Mucosa of stomach (tissue), 1 donor: ENCODE measurements at regions not wholly inside any gene's neighbourhood (a gene's known extent, or its start where the extent isn't known, plus 50 kb on each side); places are given as distances from the start of the nearest gene placed in this dataset.
"Not testable (repeated sequence)": the region's sequence is repeated elsewhere in the genome, so short reads cannot be mapped to it uniquely, and the experiment has no call there.

ENCODE experiments used
- H3K27me3 ChIP-seq: one replicate; pipeline ENCODE4 v1.7.0; 2013; ENCODE audit warnings: mild to moderate bottlenecking, low read length; ENCODE audit not compliant: control insufficient read depth, insufficient read depth
- H3K36me3 ChIP-seq: one replicate; pipeline ENCODE4 v1.7.0; 2013; ENCODE audit warnings: low read length; ENCODE audit not compliant: control insufficient read depth, insufficient read depth
- H3K4me1 ChIP-seq: one replicate; pipeline ENCODE4 v1.7.0; 2013; ENCODE audit warnings: mild to moderate bottlenecking, low read length; ENCODE audit not compliant: control insufficient read depth, insufficient read depth
- H3K4me3 ChIP-seq: one replicate; pipeline ENCODE4 v1.7.0; 2013; ENCODE audit warnings: low read length
- H3K9ac ChIP-seq: one replicate; pipeline ENCODE4 v1.7.0; 2013; ENCODE audit warnings: mild to moderate bottlenecking, low read length, moderate library complexity
- H3K9me3 ChIP-seq: one replicate; pipeline ENCODE4 v1.7.0; 2013; ENCODE audit warnings: mild to moderate bottlenecking, low read length, moderate library complexity; ENCODE audit not compliant: control insufficient read depth
- donor health status: Pancreatic carcinoma.

DNA sequence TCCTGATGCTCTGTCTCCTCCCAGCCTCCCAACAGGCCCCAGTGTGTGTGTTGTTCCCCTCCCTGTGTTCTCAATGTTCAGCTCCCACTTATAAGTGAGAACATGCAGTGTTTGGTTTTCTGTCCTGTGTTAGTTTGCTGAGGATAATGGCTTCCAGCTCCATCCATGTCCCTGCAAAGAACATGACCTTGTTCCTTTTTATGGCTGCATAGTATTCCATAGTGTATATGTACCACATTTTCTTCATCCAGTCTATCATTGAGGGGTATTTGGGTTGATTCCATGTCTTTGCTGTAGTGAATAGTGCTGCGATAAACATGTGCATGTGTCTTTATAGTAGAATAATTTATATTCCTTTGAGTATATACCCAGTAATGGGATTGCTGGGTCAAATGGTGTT, 150.4 kb downstream of the KLF6 start:
- not testable (repeated sequence) for H3K4me3 ChIP-seq, H3K9ac ChIP-seq, H3K27me3 ChIP-seq, H3K9me3 ChIP-seq, H3K36me3 ChIP-seq, H3K4me1 ChIP-seq

DNA sequence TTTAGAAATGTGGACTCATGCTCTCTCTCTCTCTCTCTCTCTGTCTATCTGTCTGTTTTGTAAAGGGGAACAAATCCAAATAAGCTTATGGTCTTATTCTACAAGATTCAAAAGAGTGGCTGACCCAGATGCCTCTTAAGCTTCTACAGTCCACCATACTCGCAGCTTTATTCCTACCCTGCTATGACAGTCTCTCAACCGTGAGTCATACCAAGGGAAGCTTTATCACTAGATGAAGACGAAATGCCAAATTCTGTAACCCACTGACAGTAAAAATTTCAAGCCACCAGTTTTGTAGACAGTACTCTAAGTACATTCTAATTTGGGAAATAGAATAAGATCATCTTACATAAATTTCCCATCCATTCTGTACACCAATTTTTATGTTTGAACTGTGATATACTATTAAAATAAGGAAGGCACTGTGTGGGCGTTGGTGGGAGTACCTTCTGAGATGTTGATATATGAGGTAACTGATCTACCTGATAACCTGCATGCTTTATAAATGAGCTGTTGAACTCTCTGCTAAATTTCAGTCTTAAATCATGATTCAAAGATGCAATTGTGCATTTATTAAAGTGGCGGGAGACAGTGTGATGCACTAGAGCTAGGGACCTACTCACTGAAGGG, 153.2 kb downstream of the KLF6 start:
- Histone ChIP-seq H3K27me3 (no peaks in the 10 kb centered on the region), H3K36me3 (no peaks in the 10 kb centered on the region), H3K9me3 (no peaks in the 10 kb centered on the region), H3K9ac (no peak overlapping the region), H3K4me1 (no peaks in the 10 kb centered on the region), H3K4me3 (no peak overlapping the region)

DNA sequence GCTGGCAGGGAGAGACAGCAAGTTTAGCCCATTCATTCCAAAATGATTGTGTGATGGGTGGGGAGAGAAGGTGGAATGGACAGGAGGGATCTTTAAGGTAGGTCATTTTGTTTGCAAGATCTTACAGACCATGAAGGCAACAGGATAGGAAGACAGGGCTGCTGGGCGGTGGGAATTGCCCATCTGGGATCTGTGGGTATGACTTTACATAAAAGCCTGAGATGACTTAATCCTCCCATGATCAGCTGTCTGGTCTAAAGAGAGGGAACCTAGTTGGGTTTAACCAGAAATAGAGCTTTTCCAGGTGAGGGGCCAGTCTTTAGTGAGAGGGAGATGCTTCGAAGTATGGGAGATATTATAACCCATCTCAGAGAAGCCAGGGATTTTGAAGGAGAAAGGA, 153.7 kb downstream of the KLF6 start:
- no peaks in the 10 kb centered on the region for H3K9me3 ChIP-seq
- no peak overlapping the region for H3K4me3 ChIP-seq
- H3K9ac ChIP-seq = no peak overlapping the region
- no peaks in the 10 kb centered on the region for H3K36me3 ChIP-seq
- no peaks in the 10 kb centered on the region for H3K27me3 ChIP-seq
- H3K4me1 ChIP-seq = no peaks in the 10 kb centered on the region

DNA sequence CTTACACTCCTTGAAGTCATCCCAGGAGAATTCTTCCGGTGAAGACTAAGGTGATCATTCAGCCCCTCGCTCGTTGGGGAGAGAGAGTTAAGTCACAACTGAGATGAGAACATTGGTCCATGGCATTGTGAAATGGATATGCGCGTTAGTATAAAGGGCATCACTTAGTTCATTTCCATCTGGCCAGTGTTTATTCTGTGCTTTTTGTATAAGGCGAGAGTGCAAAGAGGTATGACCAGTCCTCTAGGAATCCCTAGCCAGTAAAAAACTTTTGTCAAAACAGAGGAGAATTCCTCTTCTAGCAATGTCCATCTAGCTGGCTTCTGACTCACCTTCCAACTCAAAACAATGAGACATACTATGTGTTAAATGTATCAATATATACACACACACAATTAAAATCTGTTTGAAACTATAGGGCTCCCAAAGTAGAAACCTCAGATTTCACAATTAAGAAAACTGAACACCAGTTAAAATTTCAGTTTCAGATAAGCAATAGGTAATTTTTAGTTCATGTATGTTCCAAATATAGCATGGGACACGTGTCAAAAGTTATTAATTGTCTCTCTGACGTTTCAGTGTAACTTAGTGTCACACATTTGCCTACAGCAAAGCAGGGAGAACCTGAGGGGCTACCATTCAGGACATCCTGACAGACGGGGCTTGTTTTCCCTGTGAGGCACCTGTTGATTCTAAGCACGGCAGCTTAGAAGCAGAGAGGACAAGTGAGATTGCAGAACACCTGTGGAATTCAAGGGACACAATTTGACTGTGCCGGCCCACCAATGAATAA, 158.9 kb downstream of the KLF6 start:
- H3K36me3 ChIP-seq = no peaks in the 10 kb centered on the region
- no peak overlapping the region for H3K4me3 ChIP-seq
- H3K4me1 ChIP-seq = no peaks in the 10 kb centered on the region
- no peak overlapping the region for H3K9ac ChIP-seq
- H3K9me3 ChIP-seq = no peaks in the 10 kb centered on the region
- no peaks in the 10 kb centered on the region for H3K27me3 ChIP-seq

DNA sequence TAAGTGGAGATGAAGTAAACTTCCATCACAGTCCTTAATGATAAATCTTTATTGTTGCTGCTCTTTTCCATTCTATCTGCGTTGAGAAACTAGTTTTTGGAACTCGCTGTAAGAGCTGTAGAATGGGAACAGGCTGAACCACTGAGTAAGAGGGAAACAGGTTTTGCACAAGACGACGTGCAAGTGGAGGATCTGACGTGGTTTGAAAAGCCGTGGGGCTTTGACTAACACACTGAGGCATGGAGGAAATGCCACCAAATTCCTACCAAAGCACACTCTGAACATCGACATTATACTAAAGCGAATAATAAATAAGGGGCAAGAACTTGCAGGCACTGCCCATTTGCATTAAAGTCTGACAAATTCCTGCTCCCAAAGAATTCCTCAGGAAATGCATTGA, 160.6 kb downstream of the KLF6 start:
- Histone ChIP-seq H3K4me1 (no peaks in the 10 kb centered on the region), H3K9ac (no peak overlapping the region), H3K27me3 (no peaks in the 10 kb centered on the region), H3K36me3 (no peaks in the 10 kb centered on the region), H3K9me3 (no peaks in the 10 kb centered on the region), H3K4me3 (no peak overlapping the region)

DNA sequence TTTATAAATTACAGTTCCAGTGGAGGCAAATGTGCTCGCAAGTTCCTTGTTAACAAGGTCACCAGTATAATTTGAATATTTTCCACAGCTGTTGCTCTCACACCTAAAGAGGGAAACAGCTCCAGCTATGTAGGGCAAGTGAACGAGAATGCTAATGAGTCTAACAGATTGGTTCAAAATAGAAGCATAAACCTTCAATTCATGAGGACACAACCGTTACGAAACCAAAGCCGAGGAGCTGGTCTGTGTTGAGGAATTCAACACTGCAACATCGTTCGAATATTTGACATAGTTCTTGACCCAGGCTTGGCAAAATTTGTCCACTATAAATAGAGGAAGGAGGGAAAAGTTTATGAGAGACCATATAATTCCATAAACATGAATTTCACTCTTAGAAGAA, 161.3 kb downstream of the KLF6 start:
- H3K9ac ChIP-seq = no peak overlapping the region

DNA sequence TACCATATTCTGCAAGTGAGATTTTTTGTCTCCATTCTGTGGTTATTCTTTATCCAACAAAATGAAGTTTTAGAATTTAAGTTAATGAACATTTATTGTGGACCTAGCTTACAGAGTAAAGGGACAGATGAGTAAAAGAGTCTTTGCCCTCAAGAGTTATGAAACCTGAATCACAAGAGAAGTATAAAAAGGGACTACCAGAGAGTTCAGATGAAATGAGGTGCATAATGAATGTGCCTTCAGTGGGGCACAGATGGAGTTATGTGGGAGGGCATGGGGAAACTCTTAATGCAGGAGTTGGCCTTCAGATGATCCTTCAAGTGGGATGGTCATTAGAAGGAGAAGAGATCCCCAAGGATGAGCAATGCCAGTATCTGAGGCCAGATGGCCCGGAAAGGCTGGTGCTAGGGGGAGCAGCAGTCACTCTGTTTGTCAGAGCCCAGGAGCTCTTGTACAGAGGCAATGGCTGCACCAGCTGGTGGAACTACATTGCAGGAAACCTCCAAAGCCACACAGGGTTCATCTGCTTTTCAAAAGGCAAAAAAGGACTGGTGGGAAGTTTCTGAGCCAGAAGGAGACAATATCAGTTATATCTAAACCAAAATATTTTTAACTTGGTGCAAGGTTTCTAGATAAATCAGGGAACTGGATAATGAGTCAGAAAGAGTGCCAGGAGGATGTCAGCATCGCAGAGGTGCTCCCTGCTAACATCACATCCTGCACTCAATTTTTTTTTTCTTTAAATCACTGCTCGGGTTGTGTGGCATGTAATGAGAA, 162.0 kb downstream of the KLF6 start:
- Histone ChIP-seq H3K36me3 (no peaks in the 10 kb centered on the region), H3K9ac (no peak overlapping the region), H3K4me3 (no peak overlapping the region), H3K27me3 (no peaks in the 10 kb centered on the region), H3K9me3 (no peaks in the 10 kb centered on the region), H3K4me1 (no peaks in the 10 kb centered on the region)

More for the DNA sequence above, 161.3 kb downstream of the KLF6 start:
- no peaks in the 10 kb centered on the region for H3K4me1 ChIP-seq
- H3K9me3 ChIP-seq = no peaks in the 10 kb centered on the region
- H3K36me3 ChIP-seq = no peaks in the 10 kb centered on the region
- no peaks in the 10 kb centered on the region for H3K27me3 ChIP-seq
- no peak overlapping the region for H3K4me3 ChIP-seq

DNA sequence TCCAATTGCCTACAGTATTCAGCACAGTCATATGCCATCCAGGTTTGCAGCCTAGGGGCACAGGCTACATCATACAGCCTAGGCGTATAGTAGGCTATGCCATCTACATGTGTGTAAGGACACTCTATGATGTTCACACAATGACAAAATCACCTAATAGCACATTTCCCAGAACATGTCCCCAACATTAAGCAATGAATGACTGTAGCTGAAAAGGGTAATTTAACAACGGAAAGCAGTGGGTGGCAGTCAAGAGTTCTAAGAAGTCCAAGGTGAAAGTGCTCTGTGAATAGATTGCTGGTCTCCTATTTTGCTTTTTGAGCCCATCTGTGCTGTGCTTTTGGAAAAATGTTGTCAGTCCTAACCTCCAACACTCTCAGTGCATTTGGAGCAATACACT, 162.6 kb downstream of the KLF6 start:
- Histone ChIP-seq H3K4me1 (no peaks in the 10 kb centered on the region), H3K9ac (no peak overlapping the region), H3K9me3 (no peaks in the 10 kb centered on the region), H3K27me3 (no peaks in the 10 kb centered on the region), H3K36me3 (no peaks in the 10 kb centered on the region), H3K4me3 (no peak overlapping the region)

DNA sequence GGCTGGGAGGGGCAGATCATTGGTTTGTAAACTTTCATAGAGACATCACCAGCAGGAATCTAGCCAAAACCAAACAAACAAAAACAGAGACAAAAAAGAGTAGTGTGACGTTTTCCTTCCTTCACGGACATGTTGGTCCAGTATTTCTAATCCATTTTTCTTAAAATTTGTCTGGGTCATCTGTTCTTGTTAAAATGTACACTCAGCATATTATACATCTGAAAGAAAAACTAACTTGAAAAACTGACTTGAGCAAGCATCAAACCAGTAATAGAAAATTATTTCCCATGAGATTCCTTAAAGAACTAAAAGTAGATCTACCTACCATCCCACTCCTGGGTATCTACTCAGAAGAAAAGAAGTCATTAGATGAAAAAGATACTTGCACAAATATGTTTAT, 164.2 kb downstream of the KLF6 start:
- no peak overlapping the region for H3K9ac ChIP-seq
- no peaks in the 10 kb centered on the region for H3K9me3 ChIP-seq
- H3K4me1 ChIP-seq = no peaks in the 10 kb centered on the region
- no peaks in the 10 kb centered on the region for H3K36me3 ChIP-seq
- no peak overlapping the region for H3K4me3 ChIP-seq
- no peaks in the 10 kb centered on the region for H3K27me3 ChIP-seq

DNA sequence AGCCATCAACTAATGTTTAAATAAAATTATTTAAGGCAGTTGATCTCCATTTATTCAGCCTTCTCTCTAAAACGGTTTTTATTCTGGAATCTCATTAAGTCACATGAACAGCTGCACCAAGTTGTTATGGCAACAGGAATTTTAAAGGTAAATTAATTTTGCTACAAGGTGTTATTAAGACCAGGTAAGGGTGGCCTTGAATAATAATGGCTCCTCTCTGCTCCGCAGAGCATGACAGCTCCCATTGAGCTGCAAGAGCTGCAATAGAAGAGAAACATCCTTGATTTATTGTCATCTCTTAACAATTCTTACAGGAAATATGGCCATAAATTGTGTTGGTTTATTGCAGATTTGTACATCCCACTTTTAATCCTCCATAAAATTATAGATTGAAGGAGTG, 165.8 kb downstream of the KLF6 start:
- Histone ChIP-seq H3K9ac (no peak overlapping the region), H3K9me3 (no peaks in the 10 kb centered on the region), H3K4me3 (no peak overlapping the region), H3K27me3 (no peaks in the 10 kb centered on the region), H3K36me3 (no peaks in the 10 kb centered on the region), H3K4me1 (no peaks in the 10 kb centered on the region)

DNA sequence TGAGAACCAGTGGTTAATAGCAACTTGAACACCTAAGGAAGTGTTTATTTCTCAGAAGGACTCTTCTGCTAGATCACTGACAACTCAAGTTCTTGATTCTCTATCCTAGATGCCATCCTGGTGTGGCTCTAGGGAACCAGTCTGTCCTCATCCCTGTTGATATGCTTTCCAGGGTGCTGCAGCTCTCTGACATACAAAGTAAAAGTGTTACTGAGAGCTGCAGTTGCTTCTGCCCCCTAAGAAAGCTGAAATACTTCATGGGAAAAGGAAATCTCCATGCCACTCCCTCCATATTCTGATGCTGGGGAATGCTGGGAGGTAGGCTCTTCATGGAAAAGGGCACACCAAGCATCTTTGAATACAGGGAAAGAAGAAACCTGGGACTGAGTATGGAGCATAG, 168.1 kb downstream of the KLF6 start:
- Histone ChIP-seq H3K9me3 (no peaks in the 10 kb centered on the region), H3K4me3 (no peak overlapping the region), H3K9ac (no peak overlapping the region), H3K27me3 (no peaks in the 10 kb centered on the region), H3K4me1 (no peaks in the 10 kb centered on the region), H3K36me3 (no peaks in the 10 kb centered on the region)

DNA sequence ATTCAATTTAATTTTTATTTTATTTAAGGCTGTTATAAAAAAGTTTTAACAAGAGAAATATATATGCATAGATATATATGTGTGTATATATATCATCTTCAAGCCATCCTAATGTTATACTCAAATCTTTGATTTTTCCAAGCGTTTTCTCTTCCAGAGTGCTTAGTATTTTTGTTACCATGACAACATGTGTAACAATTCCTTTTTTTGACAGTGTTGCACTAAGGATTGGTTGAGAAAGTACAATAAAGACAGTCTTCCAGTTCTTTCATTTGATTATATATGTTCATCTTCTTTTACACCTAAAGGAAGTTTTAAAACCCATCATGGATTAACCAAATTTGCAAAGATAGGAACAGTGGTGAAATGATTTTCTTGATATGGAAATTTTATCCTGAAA, 171.7 kb downstream of the KLF6 start:
- no peaks in the 10 kb centered on the region for H3K4me1 ChIP-seq
- no peaks in the 10 kb centered on the region for H3K36me3 ChIP-seq
- no peaks in the 10 kb centered on the region for H3K9me3 ChIP-seq
- no peak overlapping the region for H3K4me3 ChIP-seq
- no peak overlapping the region for H3K9ac ChIP-seq
- no peaks in the 10 kb centered on the region for H3K27me3 ChIP-seq
